ENCODE measurements at regions not wholly inside any gene's neighbourhood (a gene's known extent, or its start where the extent isn't known, plus 50 kb on each side); places are given as distances from the start of the nearest gene placed in this dataset.

DNA sequence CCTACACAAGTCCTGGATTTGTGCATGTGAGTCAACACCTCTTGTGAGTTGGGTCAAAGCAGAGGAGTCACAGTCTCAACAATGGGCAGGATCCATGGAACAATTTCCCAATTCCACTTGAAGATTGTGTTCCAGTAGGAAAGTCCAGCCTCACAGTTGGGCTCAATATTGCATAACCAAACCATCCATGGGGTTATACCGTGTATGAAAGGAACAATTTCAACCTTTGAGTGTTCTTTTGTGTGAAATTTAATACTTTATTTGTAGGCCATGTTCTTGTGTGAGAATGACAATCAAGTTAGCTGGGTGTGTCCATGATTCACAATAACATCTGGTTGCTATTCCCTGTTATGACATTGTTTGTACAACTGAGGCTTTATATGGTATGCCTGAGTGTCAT, 1182.9 kb upstream of the AMELY start:
- TF ChIP-seq, protein P1, sequence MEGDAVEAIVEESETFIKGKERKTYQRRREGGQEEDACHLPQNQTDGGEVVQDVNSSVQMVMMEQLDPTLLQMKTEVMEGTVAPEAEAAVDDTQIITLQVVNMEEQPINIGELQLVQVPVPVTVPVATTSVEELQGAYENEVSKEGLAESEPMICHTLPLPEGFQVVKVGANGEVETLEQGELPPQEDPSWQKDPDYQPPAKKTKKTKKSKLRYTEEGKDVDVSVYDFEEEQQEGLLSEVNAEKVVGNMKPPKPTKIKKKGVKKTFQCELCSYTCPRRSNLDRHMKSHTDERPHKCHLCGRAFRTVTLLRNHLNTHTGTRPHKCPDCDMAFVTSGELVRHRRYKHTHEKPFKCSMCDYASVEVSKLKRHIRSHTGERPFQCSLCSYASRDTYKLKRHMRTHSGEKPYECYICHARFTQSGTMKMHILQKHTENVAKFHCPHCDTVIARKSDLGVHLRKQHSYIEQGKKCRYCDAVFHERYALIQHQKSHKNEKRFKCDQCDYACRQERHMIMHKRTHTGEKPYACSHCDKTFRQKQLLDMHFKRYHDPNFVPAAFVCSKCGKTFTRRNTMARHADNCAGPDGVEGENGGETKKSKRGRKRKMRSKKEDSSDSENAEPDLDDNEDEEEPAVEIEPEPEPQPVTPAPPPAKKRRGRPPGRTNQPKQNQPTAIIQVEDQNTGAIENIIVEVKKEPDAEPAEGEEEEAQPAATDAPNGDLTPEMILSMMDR (IDR thresholded peaks at IDR 0.05) = no peak
- TF ChIP-seq POLR2A (IDR thresholded peaks at IDR 0.05) = no peak

Data from lower leg skin (tissue), 3 donors.